HG03439 (cell line): ENCODE measurements at regions not wholly inside any gene's neighbourhood (a gene's known extent, or its start where the extent isn't known, plus 50 kb on each side); places are given as distances from the start of the nearest gene placed in this dataset.

Experiments used
- ATAC-seq: cut with Tn5 transposase; IDR thresholded peaks from one replicate; pipeline ENCODE4 v1.9.1; 2021; ENCODE audit warnings: mild to moderate bottlenecking, moderate library complexity; ENCODE audit not compliant: unreplicated experiment

- no peak for ATAC-seq
These were observed 187.8 kb downstream of the SNX19 start for GRCh38 chr11:130728185-130729180.

- no peak for ATAC-seq
These were observed 187.1 kb downstream of the SNX19 start for GRCh38 chr11:130729193-130729592.

- ATAC-seq = no peak
These were observed 186.5 kb downstream of the SNX19 start for GRCh38 chr11:130729678-130730300.

GRCh38 chr11:130731401-130731800 is 184.9 kb downstream of the SNX19 start:
- no peak for ATAC-seq

- ATAC-seq = no peak
These were observed 183.8 kb downstream of the SNX19 start for GRCh38 chr11:130732476-130732875.

- no peak for ATAC-seq
These were observed 179.0 kb downstream of the SNX19 start for GRCh38 chr11:130737041-130737830.

- no peak for ATAC-seq
These were observed 178.3 kb downstream of the SNX19 start for GRCh38 chr11:130737866-130738431.

DNA sequence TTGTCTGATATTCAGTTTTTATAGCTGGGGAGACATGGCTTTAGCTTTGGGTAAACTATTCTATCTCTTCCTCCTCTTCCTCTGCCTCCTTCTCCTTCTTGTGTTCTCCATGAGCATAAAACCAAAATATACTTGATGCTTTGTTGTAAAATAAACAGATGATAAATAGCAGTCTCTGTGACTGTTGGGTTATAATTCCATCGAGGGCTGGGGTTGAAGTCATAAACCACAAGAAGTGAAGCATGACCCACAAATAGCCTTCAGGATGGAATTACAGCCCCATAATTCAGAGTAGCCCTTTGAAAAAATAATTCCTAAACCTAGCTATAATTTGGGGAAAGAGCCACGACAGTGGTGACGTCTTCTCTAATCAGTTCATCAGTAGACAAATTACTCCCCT is 177.7 kb downstream of the SNX19 start:
- no peak for ATAC-seq

GRCh38 chr11:130740819-130741218 is 175.5 kb downstream of the SNX19 start:
- ATAC-seq = no peak

DNA sequence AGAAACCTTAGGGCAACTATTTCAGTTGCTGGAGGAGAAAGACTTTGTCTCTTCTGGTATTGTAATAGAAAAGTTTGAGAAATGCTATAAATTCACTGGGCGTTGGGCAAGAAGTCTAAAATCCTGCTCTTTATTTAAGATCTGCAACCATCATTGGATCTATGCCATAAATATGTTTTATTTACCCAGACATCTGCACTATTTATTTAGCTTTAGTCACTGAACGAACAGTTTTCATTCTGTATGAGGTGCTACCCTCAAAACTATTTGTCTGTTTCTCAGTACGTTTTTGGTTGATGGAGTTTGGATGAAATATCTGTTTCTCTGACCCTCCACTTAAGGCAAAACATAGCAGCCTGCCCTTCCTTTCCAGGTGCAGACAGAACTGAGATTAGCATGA is 171.5 kb downstream of the SNX19 start:
- no peak for ATAC-seq

DNA sequence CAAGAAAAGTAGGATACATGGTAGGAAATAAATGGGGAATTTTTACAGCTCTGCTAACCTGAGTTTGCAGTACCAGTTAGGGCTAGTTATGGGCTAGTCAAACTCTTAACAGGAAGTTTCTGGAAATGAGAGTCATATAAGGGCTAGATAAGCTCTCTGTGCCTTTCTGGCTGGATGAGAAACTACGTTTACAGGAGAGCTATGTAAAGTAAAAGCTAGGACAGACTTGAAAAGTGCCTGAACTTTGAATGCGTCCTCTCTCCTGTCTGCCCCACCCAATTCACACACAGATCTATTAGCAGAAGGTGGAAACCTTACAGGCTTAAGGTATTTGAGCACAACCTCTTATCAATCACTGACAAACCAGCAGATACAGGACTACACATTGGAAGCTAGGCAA is 167.1 kb downstream of the SNX19 start:
- ATAC-seq = no peak

DNA sequence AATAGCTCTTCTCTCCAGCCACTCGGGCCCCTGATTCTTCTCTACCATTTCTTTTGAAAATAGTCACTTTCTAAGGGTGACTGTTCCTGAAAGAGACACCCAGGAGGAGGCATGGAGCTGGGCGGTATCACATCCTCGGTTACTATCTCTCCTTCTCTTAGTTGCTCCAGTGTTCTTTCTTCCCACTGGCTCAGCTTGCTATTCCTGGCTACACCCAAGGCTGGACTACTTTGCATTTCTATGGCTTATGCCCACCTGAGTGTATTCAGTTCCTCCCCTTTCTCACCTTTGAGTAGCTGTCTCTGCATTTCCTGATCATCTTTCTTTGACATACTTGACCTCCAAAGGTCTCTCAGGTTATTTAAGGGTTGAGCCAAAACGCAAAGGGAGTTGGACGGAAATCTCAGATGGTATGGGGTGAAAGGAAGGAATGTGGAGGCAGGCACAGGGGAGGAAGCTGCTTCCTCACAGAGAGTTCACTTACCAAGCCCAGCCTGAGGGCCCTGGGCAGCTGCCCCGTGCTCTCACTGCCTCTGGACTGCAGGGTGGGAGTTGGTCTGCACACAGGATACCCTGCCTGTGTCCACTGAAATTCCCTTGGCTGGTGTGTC is 155.7 kb downstream of the SNX19 start:
- ATAC-seq = no peak

- ATAC-seq = no peak
These were observed 154.6 kb downstream of the SNX19 start for GRCh38 chr11:130761560-130762220.

GRCh38 chr11:130762638-130763037 is 153.6 kb downstream of the SNX19 start:
- no peak for ATAC-seq

GRCh38 chr11:130763087-130763980 is 152.9 kb downstream of the SNX19 start:
- no peak for ATAC-seq

DNA sequence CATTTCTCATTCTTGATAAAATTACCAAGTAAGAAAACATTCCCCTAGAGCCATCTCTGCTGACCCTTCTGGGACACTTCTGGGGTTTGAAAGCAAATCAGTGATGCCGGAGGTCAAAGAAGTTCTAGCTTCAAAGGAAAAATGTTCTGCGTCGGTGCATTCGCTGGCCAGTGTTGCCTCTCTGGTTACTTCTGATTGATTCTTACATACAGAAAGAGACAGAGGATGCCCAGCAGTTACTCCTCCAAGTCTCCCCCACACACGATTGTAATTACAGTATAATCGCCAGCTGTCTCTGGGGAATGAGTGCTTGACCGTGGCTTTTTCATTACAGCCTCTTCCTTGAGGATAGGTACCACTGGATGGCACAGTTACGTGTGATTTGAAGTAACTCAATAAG is 150.9 kb downstream of the SNX19 start:
- ATAC-seq = no peak

- no peak for ATAC-seq
These were observed 150.2 kb downstream of the SNX19 start for GRCh38 chr11:130765951-130766649.
